ENCODE measurements at regions not wholly inside any gene's neighbourhood (a gene's known extent, or its start where the extent isn't known, plus 50 kb on each side); places are given as distances from the start of the nearest gene placed in this dataset.

DNA sequence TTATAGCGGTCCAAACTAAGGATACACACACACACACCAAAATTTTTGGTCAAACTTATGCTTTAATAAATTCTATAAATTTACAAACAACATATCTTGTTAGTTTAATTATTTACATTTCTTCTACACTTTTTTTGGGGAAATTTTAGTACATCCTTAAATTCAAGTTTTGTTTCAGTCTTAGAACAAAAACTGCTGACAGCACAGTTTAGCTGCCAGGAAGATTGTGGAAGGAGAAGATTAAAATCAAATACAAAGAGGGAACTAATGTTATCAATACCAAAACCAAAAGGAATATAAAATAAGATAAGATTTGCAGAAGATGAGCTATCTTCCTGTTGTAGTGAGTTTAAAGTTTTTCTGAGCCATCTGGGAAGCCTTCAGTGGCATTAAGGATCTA, 368.8 kb downstream of the AASDHPPT start:
- Histone ChIP-seq H3K27ac (ENCODE audit: low read depth, low read length) (no peak overlapping the region), H3K79me2 (ENCODE audit: insufficient read depth, low read length) (no peaks in the 10 kb centered on the region), H3K27me3 (ENCODE audit: insufficient read depth, low read length) (no peaks in the 10 kb centered on the region), H3K4me1 (ENCODE audit: insufficient read depth, low read length) (peaks cover 13% of the 10 kb centered on the region), H3K4me3 (ENCODE audit: insufficient read depth, low read length) (no peak overlapping the region), H4K20me1 (ENCODE audit: insufficient read depth, low read length) (no peaks in the 10 kb centered on the region), H3K9me3 (ENCODE audit: low read depth, low read length) (no peaks in the 10 kb centered on the region), H3K4me2 (ENCODE audit: insufficient read depth, low read length) (no peak overlapping the region), H3K36me3 (ENCODE audit: insufficient read depth, low read length) (no peaks in the 10 kb centered on the region), H2AFZ (ENCODE audit: low read length) (peak overlapping the region; percentile 77)
- no peak for DNase-seq (ENCODE audit: insufficient read length, low spot score, missing footprints)
- TF ChIP-seq, protein P1, sequence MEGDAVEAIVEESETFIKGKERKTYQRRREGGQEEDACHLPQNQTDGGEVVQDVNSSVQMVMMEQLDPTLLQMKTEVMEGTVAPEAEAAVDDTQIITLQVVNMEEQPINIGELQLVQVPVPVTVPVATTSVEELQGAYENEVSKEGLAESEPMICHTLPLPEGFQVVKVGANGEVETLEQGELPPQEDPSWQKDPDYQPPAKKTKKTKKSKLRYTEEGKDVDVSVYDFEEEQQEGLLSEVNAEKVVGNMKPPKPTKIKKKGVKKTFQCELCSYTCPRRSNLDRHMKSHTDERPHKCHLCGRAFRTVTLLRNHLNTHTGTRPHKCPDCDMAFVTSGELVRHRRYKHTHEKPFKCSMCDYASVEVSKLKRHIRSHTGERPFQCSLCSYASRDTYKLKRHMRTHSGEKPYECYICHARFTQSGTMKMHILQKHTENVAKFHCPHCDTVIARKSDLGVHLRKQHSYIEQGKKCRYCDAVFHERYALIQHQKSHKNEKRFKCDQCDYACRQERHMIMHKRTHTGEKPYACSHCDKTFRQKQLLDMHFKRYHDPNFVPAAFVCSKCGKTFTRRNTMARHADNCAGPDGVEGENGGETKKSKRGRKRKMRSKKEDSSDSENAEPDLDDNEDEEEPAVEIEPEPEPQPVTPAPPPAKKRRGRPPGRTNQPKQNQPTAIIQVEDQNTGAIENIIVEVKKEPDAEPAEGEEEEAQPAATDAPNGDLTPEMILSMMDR (IDR thresholded peaks at IDR 0.05; ENCODE audit: extremely low read depth, low read depth, low read length): no peak

DNA sequence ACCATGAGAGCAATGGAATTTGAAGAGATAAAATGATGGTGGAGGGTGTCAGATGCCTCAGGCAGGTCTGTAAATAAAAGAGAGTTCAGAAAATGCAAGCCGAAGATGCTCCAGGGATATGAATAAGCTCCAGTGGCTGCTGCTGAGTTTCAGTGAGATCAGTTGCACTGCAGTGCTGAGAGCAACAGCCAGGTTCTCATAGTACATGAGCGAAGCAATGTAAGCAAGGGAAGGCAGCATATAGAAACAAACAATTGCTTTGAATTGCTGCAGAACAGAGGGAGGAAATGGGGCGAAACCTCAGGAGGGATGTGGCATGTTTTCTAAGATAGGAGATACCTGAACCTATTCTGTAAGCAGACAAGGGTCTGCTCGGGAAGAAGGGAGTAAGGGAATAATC, 369.5 kb downstream of the AASDHPPT start:
- peak overlapping the region; percentile 40 for H3K4me2 ChIP-seq (ENCODE audit: insufficient read depth, low read length)

DNA sequence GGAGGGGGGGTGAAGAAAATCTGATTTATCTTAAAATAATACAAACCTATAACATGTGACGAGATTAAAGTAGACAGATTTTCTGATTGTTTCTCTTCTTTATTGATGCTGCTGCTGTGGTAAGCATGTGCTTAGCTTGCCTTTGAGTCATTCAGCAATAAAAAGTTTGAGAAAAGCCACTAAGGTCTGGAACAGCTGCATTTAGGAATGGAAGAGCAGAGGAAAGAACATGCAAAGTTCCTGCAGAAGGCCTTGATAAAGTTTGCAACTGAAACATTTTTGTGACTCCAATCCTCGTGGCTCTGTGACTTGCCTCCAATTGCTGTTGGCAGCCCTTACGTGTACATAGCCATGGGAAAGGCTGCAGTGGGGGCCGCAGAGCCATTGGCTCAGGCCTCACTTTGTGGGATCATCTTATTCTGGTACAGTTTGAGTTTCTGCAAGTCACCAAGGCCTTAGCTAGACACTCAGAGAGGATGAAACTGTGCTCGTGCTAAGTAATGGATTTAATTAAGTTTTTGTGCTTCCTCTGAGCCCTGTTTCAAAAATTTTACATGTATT, 370.2 kb downstream of the AASDHPPT start:
- Histone ChIP-seq H3K27ac (ENCODE audit: low read depth, low read length) (no peak overlapping the region), H3K4me2 (ENCODE audit: insufficient read depth, low read length) (no peak overlapping the region), H3K4me3 (ENCODE audit: insufficient read depth, low read length) (no peak overlapping the region), H3K9me3 (ENCODE audit: low read depth, low read length) (no peaks in the 10 kb centered on the region), H3K36me3 (ENCODE audit: insufficient read depth, low read length) (no peaks in the 10 kb centered on the region), H3K79me2 (ENCODE audit: insufficient read depth, low read length) (no peaks in the 10 kb centered on the region), H2AFZ (ENCODE audit: low read length) (no peak overlapping the region), H4K20me1 (ENCODE audit: insufficient read depth, low read length) (no peaks in the 10 kb centered on the region), H3K4me1 (ENCODE audit: insufficient read depth, low read length) (peaks cover 13% of the 10 kb centered on the region), H3K27me3 (ENCODE audit: insufficient read depth, low read length) (no peaks in the 10 kb centered on the region)
- TF ChIP-seq, protein P1 (IDR thresholded peaks at IDR 0.05; ENCODE audit: extremely low read depth, low read depth, low read length): no peak
- DNase-seq (ENCODE audit: insufficient read length, low spot score, missing footprints): no peak

More for the DNA sequence above, 369.5 kb downstream of the AASDHPPT start:
- H3K4me3 ChIP-seq (ENCODE audit: insufficient read depth, low read length): no peak overlapping the region
- H3K4me1 ChIP-seq (ENCODE audit: insufficient read depth, low read length): peaks cover 13% of the 10 kb centered on the region
- TF ChIP-seq, protein P1 (IDR thresholded peaks at IDR 0.05; ENCODE audit: extremely low read depth, low read depth, low read length): no peak
- H3K27me3 ChIP-seq (ENCODE audit: insufficient read depth, low read length): no peaks in the 10 kb centered on the region
- H4K20me1 ChIP-seq (ENCODE audit: insufficient read depth, low read length): no peaks in the 10 kb centered on the region
- no peaks in the 10 kb centered on the region for H3K9me3 ChIP-seq (ENCODE audit: low read depth, low read length)
- peak overlapping the region; percentile 77 for H2AFZ ChIP-seq (ENCODE audit: low read length)
- DNase-seq (ENCODE audit: insufficient read length, low spot score, missing footprints): no peak
- no peak overlapping the region for H3K27ac ChIP-seq (ENCODE audit: low read depth, low read length)
- no peaks in the 10 kb centered on the region for H3K79me2 ChIP-seq (ENCODE audit: insufficient read depth, low read length)
- H3K36me3 ChIP-seq (ENCODE audit: insufficient read depth, low read length): no peaks in the 10 kb centered on the region

DNA sequence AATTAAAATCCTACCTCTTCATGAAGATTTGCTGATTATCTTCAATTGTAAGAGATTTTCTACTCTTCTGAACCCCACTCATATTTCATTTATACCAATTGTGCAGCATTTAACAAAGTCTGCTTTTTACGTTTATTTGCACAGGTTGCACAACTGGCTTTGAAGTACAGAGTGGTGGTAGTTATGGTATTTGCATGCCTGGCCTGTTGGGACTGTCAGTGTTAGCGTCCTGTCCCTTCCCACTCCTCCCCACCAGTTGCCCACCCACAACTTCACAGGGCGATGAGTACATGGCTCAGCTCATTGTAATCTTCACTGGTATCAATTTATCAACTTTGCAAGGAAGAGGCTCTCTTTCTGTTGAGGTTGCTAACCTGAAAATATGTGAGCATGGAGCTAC, 372.3 kb downstream of the AASDHPPT start:
- H4K20me1 ChIP-seq (ENCODE audit: insufficient read depth, low read length): no peaks in the 10 kb centered on the region
- H3K4me1 ChIP-seq (ENCODE audit: insufficient read depth, low read length): peaks cover 13% of the 10 kb centered on the region
- no peaks in the 10 kb centered on the region for H3K79me2 ChIP-seq (ENCODE audit: insufficient read depth, low read length)
- no peak overlapping the region for H2AFZ ChIP-seq (ENCODE audit: low read length)
- H3K4me3 ChIP-seq (ENCODE audit: insufficient read depth, low read length): no peak overlapping the region
- H3K9me3 ChIP-seq (ENCODE audit: low read depth, low read length): no peaks in the 10 kb centered on the region
- no peaks in the 10 kb centered on the region for H3K27me3 ChIP-seq (ENCODE audit: insufficient read depth, low read length)
- DNase-seq (ENCODE audit: insufficient read length, low spot score, missing footprints): no peak
- TF ChIP-seq, protein P1 (IDR thresholded peaks at IDR 0.05; ENCODE audit: extremely low read depth, low read depth, low read length): no peak
- no peak overlapping the region for H3K4me2 ChIP-seq (ENCODE audit: insufficient read depth, low read length)
- no peak overlapping the region for H3K27ac ChIP-seq (ENCODE audit: low read depth, low read length)
- H3K36me3 ChIP-seq (ENCODE audit: insufficient read depth, low read length): no peaks in the 10 kb centered on the region

Measured in osteoblast (primary cell).